HG02885 (cell line): ENCODE measurements at regions not wholly inside any gene's neighbourhood (a gene's known extent, or its start where the extent isn't known, plus 50 kb on each side); places are given as distances from the start of the nearest gene placed in this dataset.

ENCODE experiments used
- ATAC-seq: cut with Tn5 transposase; IDR thresholded peaks from one replicate; pipeline ENCODE4 v1.9.1; 2021; ENCODE audit warnings: mild to moderate bottlenecking; ENCODE audit not compliant: unreplicated experiment, poor library complexity

GRCh38 chr7:36001546-36001945, 151.5 kb upstream of the EEPD1 start:
- no peak for ATAC-seq

GRCh38 chr7:36002900-36003299, 150.2 kb upstream of the EEPD1 start:
- ATAC-seq, result no peak

GRCh38 chr7:36003343-36003742, 149.7 kb upstream of the EEPD1 start:
- ATAC-seq, result no peak

GRCh38 chr7:36005293-36005692, 147.8 kb upstream of the EEPD1 start:
- no peak for ATAC-seq

GRCh38 chr7:36005876-36006275, 147.2 kb upstream of the EEPD1 start:
- no peak for ATAC-seq

- ATAC-seq, result no peak
Observed at GRCh38 chr7:36006636-36007229, 146.3 kb upstream of the EEPD1 start.

DNA sequence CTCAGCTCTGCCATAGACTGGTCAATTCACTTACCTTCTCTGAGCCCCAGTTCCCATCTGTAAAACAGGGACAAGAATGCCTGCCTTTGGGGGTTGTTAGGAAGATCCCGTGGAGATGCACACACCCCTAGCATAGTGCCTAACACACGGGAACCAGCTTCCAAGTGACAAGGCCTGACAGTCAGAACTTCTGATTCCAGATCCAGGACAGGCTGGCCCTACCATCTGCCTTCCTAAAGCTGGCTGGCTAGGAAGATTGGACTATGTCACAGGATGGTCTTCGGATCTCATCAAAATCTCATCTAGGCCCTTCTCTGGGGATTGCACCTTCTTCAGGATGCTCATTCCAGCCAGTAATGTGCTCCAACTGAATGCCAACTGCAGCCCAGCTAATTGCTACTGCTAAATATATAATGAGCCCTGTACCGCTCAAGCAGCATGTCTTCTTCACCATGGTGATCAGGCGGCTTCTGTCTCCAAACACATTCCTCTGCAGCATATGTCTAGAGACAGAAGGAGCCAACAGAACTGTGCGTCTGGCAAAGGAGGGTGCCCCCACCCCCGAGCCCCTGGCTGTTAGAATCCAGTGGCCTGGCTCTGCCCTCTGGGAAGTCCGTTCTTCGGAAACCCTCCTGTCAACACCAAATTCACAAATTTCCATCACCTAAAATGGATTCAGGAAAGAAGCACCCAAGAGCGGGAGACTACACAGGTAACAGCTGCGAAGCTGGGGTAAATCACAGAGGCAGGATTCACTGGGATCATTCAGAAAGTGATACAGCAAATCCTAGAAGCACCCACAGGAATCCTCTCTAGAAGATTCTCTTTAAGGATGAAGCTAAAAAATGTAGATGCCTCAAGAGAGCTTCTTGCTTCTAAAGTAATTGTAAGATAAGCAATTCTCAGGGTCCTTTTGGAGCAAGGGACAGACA, 142.1 kb upstream of the EEPD1 start:
- ATAC-seq, result no peak

GRCh38 chr7:36011588-36011965, 141.5 kb upstream of the EEPD1 start:
- no peak for ATAC-seq

GRCh38 chr7:36013246-36014014, 139.6 kb upstream of the EEPD1 start:
- no peak for ATAC-seq

- ATAC-seq, result no peak
Observed at GRCh38 chr7:36014961-36015360, 138.1 kb upstream of the EEPD1 start.

GRCh38 chr7:36015733-36016132, 137.3 kb upstream of the EEPD1 start:
- ATAC-seq, result no peak

DNA sequence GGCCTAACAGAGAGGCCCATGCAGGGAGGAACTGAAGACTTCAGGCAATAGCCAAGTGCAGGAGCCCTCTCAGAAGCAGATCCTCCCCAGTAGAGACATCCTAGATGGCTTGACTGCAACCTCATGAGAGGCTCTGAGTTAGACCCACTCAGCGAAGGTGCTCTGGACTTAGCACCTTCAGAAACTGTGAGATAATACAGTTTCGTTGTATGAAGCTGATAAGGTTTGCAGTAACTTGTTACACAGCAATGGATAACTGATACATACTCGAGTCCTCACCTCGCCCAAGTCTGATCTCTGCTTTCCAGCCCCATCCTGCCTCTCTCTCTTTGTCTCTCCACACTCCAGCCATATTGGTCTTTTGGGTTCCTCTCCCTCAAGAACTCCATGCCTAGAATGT, 136.4 kb upstream of the EEPD1 start:
- ATAC-seq, result no peak

- no peak for ATAC-seq
Observed at GRCh38 chr7:36017111-36017510, 135.9 kb upstream of the EEPD1 start.

DNA sequence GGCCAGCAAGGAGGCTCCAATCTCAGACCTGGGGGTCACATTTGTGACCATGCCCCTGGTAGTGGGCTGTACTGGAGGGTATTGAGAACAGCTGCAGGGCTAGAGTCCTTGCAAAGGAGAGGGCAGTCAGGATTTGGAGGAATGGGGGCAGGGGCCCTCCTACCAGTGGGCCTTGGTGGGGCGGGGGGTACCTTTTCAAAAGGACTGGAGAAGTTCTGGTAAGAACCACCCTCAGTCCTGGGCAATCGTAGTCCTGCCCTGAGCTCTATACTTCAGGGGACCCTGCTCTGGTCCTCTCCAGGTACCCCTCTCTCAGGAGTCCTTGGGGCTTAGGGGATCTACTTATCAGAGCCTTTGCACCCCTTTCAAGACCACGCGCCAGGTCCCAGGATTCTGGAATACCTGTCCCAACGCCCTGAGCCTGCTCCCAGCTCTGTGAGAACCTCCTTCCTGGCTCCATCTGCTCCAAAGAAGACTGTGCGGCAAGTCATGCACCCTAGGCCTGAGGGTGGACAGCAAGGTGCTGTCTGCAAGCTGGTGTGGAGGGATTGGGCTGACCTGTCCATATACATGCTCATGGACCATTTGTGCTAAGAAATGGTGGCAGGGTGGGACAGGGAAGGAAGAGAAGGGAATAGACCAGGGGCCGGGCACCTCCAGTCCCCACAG, 134.1 kb upstream of the EEPD1 start:
- no peak for ATAC-seq

DNA sequence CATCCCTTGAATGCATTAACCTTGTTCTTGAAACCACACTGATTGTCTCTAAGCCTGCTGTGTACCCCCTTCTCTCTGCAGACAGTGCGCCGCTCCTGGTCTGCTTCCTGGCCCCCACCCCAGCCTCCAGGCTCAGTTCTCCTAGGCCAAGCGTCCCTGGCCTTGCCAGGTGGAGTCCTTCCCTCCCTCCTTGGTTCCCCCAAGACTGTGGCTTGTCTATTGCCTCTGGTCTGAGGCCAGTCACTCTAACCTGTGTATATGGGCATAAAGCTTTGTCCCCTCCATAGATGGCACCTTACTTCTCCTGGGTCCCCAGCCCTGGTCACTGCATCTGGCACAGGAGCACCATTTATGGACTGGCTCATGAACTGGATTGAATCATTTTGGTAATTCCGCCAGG, 133.5 kb upstream of the EEPD1 start:
- ATAC-seq, result no peak

DNA sequence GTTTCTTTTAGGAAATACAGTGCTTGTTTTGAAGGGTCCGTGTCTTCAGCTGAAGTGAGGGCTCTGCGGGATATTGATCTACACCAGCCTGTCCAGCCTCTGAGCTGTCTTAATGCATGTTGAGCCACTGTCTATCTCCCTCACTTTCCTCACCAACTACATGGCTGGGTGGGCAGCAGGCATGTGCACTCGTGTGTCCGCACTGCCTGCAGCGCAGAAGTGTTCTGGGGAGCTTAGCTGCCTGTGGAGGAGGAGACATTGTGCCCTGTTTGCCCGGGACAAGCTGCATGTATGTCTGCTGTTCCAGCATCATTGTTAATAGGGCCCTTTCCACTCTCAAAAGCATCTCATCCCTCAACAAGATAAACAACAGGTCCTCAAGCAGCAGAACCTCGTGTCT, 133.1 kb upstream of the EEPD1 start:
- ATAC-seq, result no peak

- ATAC-seq, result no peak
Observed at GRCh38 chr7:36021367-36021766, 131.7 kb upstream of the EEPD1 start.

DNA sequence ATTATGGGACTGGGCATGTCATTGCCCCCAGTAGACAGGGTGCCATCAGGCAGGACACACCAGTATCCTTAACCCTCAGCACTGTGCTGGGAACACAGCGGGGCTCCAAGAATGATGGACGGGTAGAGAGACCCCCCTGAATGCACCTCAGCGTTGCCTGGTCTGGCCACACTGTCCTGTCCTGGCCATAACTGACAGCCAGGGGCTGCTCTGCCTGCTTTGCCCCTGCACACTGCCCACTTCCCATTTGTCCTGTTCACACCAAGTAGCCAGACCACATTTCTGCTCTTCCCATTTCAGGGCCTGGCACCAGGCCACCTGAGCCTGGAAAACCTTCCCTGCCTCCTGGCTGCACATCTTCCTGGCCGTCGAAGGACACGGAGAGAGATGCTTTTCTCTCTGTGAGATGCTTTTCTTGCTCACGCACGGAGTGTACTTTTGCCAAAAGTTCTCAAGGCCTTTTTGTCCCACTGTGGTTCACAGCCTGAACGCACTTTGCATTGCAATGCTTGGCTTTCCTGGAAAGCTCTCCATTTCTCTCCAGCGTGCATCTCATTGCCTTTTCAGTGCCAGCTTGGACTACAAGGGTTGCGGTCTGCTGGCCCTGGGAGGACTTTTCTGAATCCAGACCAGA, 131.0 kb upstream of the EEPD1 start:
- no peak for ATAC-seq

- no peak for ATAC-seq
Observed at GRCh38 chr7:36023033-36023560, 130.0 kb upstream of the EEPD1 start.

DNA sequence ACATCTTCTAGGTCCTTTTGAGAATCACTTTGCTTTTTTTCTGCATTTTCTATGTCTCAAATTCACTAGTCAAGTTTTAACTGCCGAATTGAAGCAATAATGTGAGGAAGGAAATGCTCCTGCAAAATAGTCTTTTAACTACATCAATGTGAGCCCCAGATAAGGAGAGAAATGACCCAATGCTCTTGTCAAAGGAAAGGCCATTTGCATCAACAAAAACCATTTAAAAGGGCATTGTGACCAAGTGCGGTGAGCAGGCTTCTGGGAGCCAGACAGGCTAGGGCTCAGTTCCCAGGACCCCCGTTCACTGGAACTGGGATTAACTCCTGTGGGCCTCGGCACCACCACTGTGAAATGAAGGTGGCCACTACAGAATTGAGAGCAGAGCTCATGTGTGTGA, 127.9 kb upstream of the EEPD1 start:
- no peak for ATAC-seq
